GM12864 (cell line): ENCODE measurements at regions not wholly inside any gene's neighbourhood (a gene's known extent, or its start where the extent isn't known, plus 50 kb on each side); places are given as distances from the start of the nearest gene placed in this dataset.
"Not testable (repeated sequence)": the region's sequence is repeated elsewhere in the genome, so short reads cannot be mapped to it uniquely, and the experiment has no call there.

Experiments used
- DNase-seq: peaks from one replicate; pipeline ENCODE4 v3.0.0-alpha.2; 2011; ENCODE audit warnings: low read depth
- H3K4me3 ChIP-seq: 2 replicates; pipeline ENCODE4 v1.5.1; 2011; ENCODE audit warnings: mild to moderate bottlenecking, low read depth, low read length, control low read depth
- TF ChIP-seq, protein P1 (sequence below): IDR thresholded peaks from 2 replicates; pipeline ENCODE4 v1.5.1; 2011; ENCODE audit warnings: low read depth, mild to moderate bottlenecking, moderate library complexity, low read length, control low read depth, inconsistent platforms; ENCODE audit errors: missing control alignments

DNA sequence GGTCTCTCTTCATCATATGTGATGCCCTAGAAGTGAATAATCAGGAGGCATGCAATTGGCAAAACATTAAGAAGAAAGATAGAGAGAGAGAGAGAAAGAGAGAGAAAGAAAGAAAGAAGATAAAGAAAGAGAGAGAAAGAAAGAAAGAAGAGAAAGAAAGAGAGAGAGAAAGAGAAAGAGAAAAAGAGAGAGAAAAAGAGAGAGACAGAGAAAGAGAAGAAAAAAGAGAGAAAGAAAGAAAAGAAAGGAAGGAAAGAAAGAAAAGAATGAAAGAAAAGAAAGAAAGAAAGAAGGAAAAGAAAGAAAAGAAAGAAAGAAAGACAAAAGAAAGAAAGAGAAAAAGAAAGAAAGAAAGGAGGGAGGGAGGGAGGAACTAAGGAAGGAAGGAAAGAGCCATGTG is 318.9 kb downstream of the ICE1 start:
- TF ChIP-seq, protein P1, sequence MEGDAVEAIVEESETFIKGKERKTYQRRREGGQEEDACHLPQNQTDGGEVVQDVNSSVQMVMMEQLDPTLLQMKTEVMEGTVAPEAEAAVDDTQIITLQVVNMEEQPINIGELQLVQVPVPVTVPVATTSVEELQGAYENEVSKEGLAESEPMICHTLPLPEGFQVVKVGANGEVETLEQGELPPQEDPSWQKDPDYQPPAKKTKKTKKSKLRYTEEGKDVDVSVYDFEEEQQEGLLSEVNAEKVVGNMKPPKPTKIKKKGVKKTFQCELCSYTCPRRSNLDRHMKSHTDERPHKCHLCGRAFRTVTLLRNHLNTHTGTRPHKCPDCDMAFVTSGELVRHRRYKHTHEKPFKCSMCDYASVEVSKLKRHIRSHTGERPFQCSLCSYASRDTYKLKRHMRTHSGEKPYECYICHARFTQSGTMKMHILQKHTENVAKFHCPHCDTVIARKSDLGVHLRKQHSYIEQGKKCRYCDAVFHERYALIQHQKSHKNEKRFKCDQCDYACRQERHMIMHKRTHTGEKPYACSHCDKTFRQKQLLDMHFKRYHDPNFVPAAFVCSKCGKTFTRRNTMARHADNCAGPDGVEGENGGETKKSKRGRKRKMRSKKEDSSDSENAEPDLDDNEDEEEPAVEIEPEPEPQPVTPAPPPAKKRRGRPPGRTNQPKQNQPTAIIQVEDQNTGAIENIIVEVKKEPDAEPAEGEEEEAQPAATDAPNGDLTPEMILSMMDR, result no peak
- no peak for DNase-seq
- no peak overlapping the region for H3K4me3 ChIP-seq

DNA sequence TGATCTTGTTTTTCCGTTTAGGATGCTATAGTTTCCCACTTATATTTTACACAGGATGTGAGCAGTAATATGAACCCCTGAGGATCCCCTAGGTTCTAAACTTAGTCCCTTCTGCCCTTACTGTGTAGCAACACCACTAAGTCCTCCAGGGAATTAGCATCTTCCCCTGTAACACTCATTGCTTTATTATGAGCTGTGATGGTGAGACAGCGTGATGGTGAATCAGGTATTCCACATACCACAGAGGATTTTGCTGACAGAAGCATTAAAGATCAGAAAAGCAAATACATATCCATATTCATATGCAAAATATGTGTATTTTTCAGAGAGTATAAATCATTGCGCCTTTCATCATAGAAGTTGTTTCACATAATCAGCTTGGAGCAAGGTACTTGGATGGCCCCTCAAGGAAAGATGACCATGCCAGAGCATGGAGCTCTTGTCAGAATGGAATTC is 317.0 kb downstream of the ICE1 start:
- no peak for DNase-seq

DNA sequence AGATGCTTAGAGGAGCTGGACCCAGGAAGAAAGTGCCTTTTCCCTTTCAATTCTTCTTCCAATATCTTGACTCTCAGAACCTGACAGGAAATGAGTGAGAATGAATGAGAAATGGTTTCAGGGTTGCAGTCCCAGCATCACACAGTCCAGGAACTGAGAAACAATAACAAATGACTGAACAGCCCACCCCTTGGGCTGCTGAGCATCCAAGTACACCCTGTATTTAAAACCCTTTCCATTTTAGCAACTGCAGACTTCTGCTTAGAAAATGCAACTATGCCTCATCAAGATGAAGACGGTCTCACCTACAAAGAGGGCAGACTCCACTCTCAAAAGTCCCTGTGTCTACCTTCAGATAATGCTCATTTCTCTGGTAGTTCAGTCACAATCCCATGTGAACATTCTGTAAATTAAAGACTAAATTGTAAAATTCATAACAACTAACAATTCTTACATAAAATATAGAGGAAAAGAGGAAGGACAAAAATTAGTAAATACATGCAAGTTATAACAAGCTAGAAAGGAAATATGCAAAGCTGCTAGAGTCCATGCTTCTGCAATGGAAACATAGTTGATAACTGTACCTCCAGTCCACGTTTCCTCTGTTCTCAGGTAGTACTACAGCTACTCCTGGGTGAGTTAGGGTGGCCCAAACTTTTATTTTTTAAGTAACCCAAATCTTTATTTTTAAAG is 316.5 kb downstream of the ICE1 start:
- DNase-seq, result no peak
- TF ChIP-seq, protein P1, result no peak
- no peak overlapping the region for H3K4me3 ChIP-seq

More for the DNA sequence above, 317.0 kb downstream of the ICE1 start:
- H3K4me3 ChIP-seq, result no peak overlapping the region
- TF ChIP-seq, protein P1, result no peak

DNA sequence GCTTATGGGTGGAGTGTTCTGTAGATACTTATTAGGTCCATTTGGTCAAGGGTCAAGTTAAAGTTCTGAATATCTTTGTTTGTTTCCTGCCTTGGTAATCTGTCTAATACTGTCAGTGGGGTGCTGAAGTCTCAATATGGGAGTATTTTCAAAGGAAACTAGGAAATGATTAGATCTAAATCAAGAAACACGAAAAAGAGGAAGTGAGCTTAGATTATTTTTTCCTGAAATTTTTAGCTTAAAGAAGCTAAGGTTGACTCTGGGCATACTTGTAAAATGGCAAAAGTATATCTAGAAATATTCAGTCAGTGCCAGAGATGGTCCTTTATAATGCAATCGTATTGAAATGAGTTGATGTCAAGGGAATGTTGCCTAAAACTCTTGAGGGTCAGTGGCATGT is 313.5 kb downstream of the ICE1 start:
- DNase-seq, result no peak
- H3K4me3 ChIP-seq, result no peak overlapping the region
- TF ChIP-seq, protein P1, result no peak

DNA sequence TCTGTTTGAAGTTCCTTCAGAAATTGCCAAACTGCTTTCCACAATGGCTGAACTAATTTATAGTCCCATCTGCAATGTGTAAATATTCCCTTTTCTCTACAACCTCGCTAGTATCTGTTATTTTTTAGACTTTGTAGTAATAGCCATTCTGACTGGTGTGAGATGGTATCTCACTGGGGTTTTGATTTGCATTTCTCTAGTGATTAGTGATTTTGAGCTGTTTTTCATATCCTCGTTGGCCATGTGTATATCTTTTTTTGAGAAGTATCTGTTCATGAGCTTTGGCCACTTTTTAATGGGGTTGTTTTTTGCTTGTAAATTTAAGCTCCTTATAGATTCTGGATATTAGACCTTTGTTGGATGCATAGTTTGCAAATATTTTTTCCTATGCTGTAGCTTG is 310.6 kb downstream of the ICE1 start:
- H3K4me3 ChIP-seq, DNase-seq: not testable (repeated sequence)

DNA sequence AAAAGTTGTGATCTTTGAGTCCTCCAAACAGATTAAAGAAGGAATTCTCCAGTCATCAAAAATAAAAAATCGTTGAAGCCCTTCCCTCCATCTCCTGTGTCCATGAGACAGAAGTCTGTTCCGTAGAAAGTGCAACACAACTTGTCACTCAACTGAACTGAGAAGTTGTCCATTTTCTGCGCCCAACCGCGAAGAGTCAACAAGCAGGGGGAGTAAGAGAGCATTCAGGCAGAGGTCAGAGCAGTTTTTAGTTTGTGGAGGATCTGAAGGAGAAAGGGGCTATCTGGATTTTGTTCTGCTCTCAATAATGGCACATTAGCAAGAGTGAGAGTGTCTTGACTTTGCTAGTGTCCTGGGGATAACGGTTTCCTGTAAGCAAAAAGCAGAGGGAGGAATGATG is 303.9 kb downstream of the ICE1 start:
- TF ChIP-seq, protein P1, result no peak

DNA sequence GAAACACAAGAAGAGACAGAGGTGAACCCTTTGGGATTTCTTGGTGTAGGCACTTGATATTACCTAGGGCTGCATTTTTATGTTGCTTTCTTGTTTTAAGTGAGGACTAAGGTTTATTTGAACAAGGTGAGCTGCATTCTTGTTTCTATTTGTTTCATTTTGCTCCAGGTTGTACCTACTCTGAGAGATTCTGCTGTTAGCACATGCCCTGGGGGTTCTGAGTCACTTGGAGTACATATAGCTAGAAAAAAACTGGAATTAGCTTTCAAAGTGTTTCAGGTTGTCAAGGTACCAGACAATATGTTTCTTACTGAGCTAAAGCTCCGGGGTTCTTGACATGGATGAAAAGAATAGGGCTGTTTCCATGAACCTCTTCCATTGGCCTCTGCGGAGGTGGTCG is 299.4 kb downstream of the ICE1 start:
- TF ChIP-seq, protein P1, result no peak
- H3K4me3 ChIP-seq, result no peak overlapping the region
- DNase-seq, result no peak

More for the DNA sequence above, 303.9 kb downstream of the ICE1 start:
- DNase-seq, result no peak
- H3K4me3 ChIP-seq, result no peak overlapping the region
